H4 (cell line): ENCODE measurements at regions not wholly inside any gene's neighbourhood (a gene's known extent, or its start where the extent isn't known, plus 50 kb on each side); places are given as distances from the start of the nearest gene placed in this dataset.
"Not testable (repeated sequence)": the region's sequence is repeated elsewhere in the genome, so short reads cannot be mapped to it uniquely, and the experiment has no call there.

Experiments
- DNase-seq: peaks from one replicate; pipeline ENCODE4 v3.0.0-alpha.2; 2015; ENCODE audit warnings: low spot score

GRCh38 chr13:107819071-107819470, 396.3 kb downstream of the LIG4 start:
- no peak for DNase-seq

GRCh38 chr13:107817647-107818287, 397.6 kb downstream of the LIG4 start:
- DNase-seq = no peak

GRCh38 chr13:107812014-107812412, 403.3 kb downstream of the LIG4 start:
- no peak for DNase-seq

GRCh38 chr13:107811233-107812013, 403.9 kb downstream of the LIG4 start:
- DNase-seq = no peak

- DNase-seq = no peak
These were observed 406.2 kb downstream of the LIG4 start for GRCh38 chr13:107809125-107809524.

GRCh38 chr13:107808389-107808788, 406.9 kb downstream of the LIG4 start:
- DNase-seq = no peak

- DNase-seq = no peak
These were observed 407.8 kb downstream of the LIG4 start for GRCh38 chr13:107807306-107808073.

GRCh38 chr13:107806726-107807125, 408.6 kb downstream of the LIG4 start:
- DNase-seq = no peak

GRCh38 chr13:107803822-107804495, 411.4 kb downstream of the LIG4 start:
- DNase-seq = no peak

- no peak for DNase-seq
These were observed 413.7 kb downstream of the LIG4 start for GRCh38 chr13:107801621-107802020.

GRCh38 chr13:107799001-107799400, 416.3 kb downstream of the LIG4 start:
- no peak for DNase-seq

- DNase-seq = no peak
These were observed 424.9 kb downstream of the LIG4 start for GRCh38 chr13:107790397-107790796.

- no peak for DNase-seq
These were observed 426.7 kb downstream of the LIG4 start for GRCh38 chr13:107788464-107789165.

GRCh38 chr13:107782646-107783045, 432.7 kb downstream of the LIG4 start:
- DNase-seq = not testable (repeated sequence)

- DNase-seq = no peak
These were observed 437.2 kb downstream of the LIG4 start for GRCh38 chr13:107778094-107778493.

GRCh38 chr13:107770541-107770940, 444.8 kb downstream of the LIG4 start:
- no peak for DNase-seq

- DNase-seq = peak; percentile 24
These were observed 448.2 kb downstream of the LIG4 start for GRCh38 chr13:107767119-107767518.

GRCh38 chr13:107765724-107766401, 449.5 kb downstream of the LIG4 start:
- no peak for DNase-seq

- DNase-seq = no peak
These were observed 451.3 kb downstream of the LIG4 start for GRCh38 chr13:107764046-107764445.

- no peak for DNase-seq
These were observed 461.6 kb downstream of the LIG4 start for GRCh38 chr13:107753748-107754147.

GRCh38 chr13:107753291-107753690, 462.0 kb downstream of the LIG4 start:
- DNase-seq = peak; percentile 11
